ENCODE measurements at regions not wholly inside any gene's neighbourhood (a gene's known extent, or its start where the extent isn't known, plus 50 kb on each side); places are given as distances from the start of the nearest gene placed in this dataset.

- DNase-seq (ENCODE audit: low read depth in 1 of 2, low spot score in 1 of 2): peak in 1 of 2 experiments; percentile 52
- no peak for TF ChIP-seq JUND (IDR thresholded peaks at IDR 0.05; ENCODE audit: low read depth)
- in situ Hi-C loops (cut with HindIII; ENCODE audit: low pct_unique_long_range_greater_than_20kb, low sequenced_read_pairs): no loop called here
Measured at GRCh38 chr16:86357950-86358349, 152.4 kb upstream of the FOXF1 start.

GRCh38 chr16:86359571-86359970 lies 150.8 kb upstream of the FOXF1 start:
- no peak for TF ChIP-seq JUND (IDR thresholded peaks at IDR 0.05; ENCODE audit: low read depth)
- DNase-seq (ENCODE audit: low read depth in 1 of 2, low spot score in 1 of 2): no peak
- in situ Hi-C loops (cut with HindIII; ENCODE audit: low pct_unique_long_range_greater_than_20kb, low sequenced_read_pairs): no loop called here

DNA sequence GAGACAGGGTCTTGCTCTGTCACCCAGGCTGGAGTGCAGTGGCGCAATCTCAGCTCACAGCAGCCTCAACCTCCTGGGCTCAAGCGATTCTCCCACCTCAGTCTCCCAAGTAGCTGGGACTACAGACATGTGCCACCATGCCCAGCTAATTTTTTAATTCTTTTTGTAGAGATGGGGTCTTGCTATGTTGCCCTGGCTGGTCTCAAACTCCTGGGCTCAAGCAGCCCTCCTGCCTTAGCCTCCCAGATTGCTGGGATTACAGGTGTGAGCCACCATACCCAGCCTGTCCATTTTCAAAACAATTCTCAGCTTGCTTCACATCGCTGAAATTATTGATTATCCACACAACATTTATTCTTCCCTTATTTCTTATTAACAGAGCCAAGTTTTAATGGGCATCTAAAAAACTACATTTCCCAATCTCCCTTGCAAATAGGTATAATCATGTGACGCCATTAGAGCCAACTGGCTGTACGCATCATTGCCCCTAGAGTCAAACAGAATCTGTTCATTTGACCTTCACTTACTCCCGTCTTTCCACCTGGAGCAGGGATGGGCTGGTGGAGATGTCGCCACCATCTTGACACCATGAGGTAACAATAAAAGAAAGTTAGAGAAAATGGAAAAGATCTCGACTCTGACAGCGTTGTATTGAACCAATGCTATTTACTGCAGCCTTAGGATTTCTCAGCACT lies 148.0 kb upstream of the FOXF1 start:
- in situ Hi-C loops (cut with HindIII; ENCODE audit: low pct_unique_long_range_greater_than_20kb, low sequenced_read_pairs): no loop called here
- peak in 1 of 2 experiments; percentile 41 for DNase-seq (ENCODE audit: low read depth in 1 of 2, low spot score in 1 of 2)
- TF ChIP-seq JUND (IDR thresholded peaks at IDR 0.05; ENCODE audit: low read depth): no peak

GRCh38 chr16:86363057-86363490 lies 147.3 kb upstream of the FOXF1 start:
- in situ Hi-C loops (cut with HindIII; ENCODE audit: low pct_unique_long_range_greater_than_20kb, low sequenced_read_pairs): no loop called here
- no peak for TF ChIP-seq JUND (IDR thresholded peaks at IDR 0.05; ENCODE audit: low read depth)
- peak in 1 of 2 experiments; percentile 42 for DNase-seq (ENCODE audit: low read depth in 1 of 2, low spot score in 1 of 2)

DNA sequence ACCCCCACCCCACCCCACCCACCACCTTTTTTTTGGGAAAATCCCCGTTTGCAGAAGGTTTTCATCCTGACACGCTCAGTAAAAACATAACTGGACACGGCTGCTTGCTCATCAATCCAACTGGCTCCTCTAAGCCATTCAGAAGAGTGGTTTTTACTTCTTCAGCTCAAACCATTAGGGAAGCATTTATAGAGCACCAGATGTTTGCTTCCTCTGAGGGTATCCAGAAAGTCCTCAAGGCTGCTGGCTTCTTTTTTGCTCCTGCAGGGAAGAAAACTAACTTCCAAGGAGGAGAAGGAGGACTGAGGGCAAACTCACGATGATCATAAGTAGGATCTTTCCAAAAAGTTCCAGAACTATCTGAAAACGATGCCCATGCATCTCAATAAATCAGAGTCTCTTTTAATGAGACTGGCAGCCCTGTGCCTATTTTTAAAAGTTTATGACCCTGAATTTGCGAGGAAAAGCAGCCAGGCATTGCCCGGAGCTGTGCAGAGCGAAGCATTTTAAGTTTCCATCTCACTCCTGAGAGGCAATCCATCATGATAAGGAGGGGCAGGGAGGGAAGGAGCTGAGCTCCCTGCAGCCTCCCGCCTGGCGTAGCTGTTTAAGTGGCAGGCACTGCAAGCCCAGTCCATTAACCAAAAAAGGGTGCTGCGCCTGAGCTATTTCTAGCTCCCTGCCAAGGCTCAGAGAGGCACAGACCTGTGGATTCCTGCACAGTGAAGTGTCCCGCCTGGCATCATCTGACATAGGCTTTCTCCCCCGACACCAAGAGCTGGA lies 146.3 kb upstream of the FOXF1 start:
- in situ Hi-C loops (cut with HindIII; ENCODE audit: low pct_unique_long_range_greater_than_20kb, low sequenced_read_pairs): no loop called here
- DNase-seq (ENCODE audit: low read depth in 1 of 2, low spot score in 1 of 2): no peak
- no peak for TF ChIP-seq JUND (IDR thresholded peaks at IDR 0.05; ENCODE audit: low read depth)

- no peak for TF ChIP-seq JUND (IDR thresholded peaks at IDR 0.05; ENCODE audit: low read depth)
- in situ Hi-C loops (cut with HindIII; ENCODE audit: low pct_unique_long_range_greater_than_20kb, low sequenced_read_pairs): no loop called here
- no peak for DNase-seq (ENCODE audit: low read depth in 1 of 2, low spot score in 1 of 2)
Measured at GRCh38 chr16:86364653-86365380, 145.5 kb upstream of the FOXF1 start.

DNA sequence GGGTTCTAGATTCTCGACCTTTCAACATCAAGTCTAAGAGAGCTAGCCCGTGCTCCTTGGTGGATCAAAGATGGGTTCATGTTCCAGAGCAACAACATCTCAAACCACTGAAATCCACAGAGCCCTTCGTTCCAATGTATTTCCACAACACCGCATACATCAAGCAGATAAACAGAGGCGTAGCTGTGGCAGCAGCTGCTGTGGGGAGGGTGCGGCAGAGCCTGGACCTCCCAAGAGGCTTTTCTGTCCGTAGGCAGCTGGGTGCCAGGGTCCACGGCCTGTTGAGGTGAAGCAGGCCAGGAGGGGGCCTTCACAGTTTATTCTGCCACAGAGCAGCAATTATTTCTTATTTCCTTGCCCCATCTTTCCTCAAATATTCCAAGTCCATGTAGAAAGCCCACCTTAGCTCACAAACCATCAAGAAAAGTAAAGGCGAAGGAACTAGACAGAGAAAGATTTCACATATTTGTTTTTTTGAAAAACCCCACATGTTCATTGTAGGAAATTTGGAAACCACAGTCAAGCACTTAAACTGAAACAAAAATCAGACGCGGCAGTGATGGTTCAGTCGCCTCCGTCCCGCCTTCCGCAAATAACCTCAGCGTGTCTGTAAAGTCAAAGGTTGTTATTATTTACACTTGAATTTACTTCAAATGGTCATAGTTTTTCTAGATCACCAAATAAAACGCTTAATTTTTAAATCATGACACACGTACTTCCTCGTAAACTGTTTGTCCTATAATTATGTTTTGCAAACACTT lies 144.6 kb upstream of the FOXF1 start:
- DNase-seq (ENCODE audit: low read depth in 1 of 2, low spot score in 1 of 2): no peak
- in situ Hi-C loops (cut with HindIII; ENCODE audit: low pct_unique_long_range_greater_than_20kb, low sequenced_read_pairs): no loop called here
- no peak for TF ChIP-seq JUND (IDR thresholded peaks at IDR 0.05; ENCODE audit: low read depth)

DNA sequence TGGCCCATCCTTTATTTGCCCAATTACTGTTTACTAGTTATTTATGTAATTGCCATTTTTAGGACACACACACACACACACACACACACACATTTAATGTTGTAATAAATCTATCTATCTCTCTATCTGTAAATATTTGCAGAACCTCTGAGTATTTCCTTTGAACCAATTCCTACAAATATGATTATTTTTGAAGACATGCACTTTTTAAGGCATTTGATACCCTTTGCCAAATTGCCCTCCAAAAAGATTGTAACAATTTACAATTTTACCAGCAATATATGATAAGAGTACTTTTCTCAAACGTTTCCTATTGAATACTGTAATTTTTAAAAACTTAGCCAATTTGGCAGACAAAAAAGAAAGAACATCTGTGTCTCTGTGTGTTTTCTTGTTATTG lies 143.8 kb upstream of the FOXF1 start:
- in situ Hi-C loops (cut with HindIII; ENCODE audit: low pct_unique_long_range_greater_than_20kb, low sequenced_read_pairs): no loop called here
- no peak for TF ChIP-seq JUND (IDR thresholded peaks at IDR 0.05; ENCODE audit: low read depth)
- DNase-seq (ENCODE audit: low read depth in 1 of 2, low spot score in 1 of 2): no peak

- DNase-seq (ENCODE audit: low read depth in 1 of 2, low spot score in 1 of 2): no peak
- in situ Hi-C loops (cut with HindIII; ENCODE audit: low pct_unique_long_range_greater_than_20kb, low sequenced_read_pairs): no loop called here
- TF ChIP-seq JUND (IDR thresholded peaks at IDR 0.05; ENCODE audit: low read depth): no peak
Measured at GRCh38 chr16:86367291-86368072, 142.8 kb upstream of the FOXF1 start.

- DNase-seq (ENCODE audit: low read depth in 1 of 2, low spot score in 1 of 2): no peak
- in situ Hi-C loops (cut with HindIII; ENCODE audit: low pct_unique_long_range_greater_than_20kb, low sequenced_read_pairs): no loop called here
- no peak for TF ChIP-seq JUND (IDR thresholded peaks at IDR 0.05; ENCODE audit: low read depth)
Measured at GRCh38 chr16:86368261-86368660, 142.1 kb upstream of the FOXF1 start.

- no peak for DNase-seq (ENCODE audit: low read depth in 1 of 2, low spot score in 1 of 2)
- TF ChIP-seq JUND (IDR thresholded peaks at IDR 0.05; ENCODE audit: low read depth): no peak
- in situ Hi-C loops (cut with HindIII; ENCODE audit: low pct_unique_long_range_greater_than_20kb, low sequenced_read_pairs): no loop called here
Measured at GRCh38 chr16:86370062-86370461, 140.3 kb upstream of the FOXF1 start.
